ENCODE measurements at regions not wholly inside any gene's neighbourhood (a gene's known extent, or its start where the extent isn't known, plus 50 kb on each side); places are given as distances from the start of the nearest gene placed in this dataset.

- TF ChIP-seq CTCF (IDR thresholded peaks at IDR 0.05) = no peak
These were observed 195.9 kb upstream of the CST7 start for GRCh38 chr20:24753130-24753529.

DNA sequence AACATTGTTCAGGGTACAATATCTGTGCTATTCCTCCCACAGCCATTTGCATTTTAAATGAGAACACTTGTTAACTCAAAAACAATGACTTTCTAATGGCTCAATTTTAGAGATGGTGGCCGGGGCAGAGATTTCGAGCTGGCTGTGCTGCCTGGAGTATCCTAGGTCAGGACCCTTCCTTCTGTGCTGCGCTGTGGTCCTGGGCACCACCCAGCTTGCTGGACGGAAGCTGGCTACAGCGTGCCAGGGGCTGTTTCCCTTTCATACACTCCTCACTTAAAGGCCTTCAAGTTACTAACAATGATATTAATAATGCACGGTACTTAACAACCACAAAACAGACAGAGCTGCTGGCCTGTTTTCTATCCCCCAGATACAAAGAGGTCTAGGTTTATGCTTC lies 194.4 kb upstream of the CST7 start:
- no peak for TF ChIP-seq CTCF (IDR thresholded peaks at IDR 0.05)

GRCh38 chr20:24755411-24755922 lies 193.6 kb upstream of the CST7 start:
- TF ChIP-seq CTCF (IDR thresholded peaks at IDR 0.05) = no peak

GRCh38 chr20:24756292-24757025 lies 192.6 kb upstream of the CST7 start:
- TF ChIP-seq CTCF (IDR thresholded peaks at IDR 0.05) = no peak

DNA sequence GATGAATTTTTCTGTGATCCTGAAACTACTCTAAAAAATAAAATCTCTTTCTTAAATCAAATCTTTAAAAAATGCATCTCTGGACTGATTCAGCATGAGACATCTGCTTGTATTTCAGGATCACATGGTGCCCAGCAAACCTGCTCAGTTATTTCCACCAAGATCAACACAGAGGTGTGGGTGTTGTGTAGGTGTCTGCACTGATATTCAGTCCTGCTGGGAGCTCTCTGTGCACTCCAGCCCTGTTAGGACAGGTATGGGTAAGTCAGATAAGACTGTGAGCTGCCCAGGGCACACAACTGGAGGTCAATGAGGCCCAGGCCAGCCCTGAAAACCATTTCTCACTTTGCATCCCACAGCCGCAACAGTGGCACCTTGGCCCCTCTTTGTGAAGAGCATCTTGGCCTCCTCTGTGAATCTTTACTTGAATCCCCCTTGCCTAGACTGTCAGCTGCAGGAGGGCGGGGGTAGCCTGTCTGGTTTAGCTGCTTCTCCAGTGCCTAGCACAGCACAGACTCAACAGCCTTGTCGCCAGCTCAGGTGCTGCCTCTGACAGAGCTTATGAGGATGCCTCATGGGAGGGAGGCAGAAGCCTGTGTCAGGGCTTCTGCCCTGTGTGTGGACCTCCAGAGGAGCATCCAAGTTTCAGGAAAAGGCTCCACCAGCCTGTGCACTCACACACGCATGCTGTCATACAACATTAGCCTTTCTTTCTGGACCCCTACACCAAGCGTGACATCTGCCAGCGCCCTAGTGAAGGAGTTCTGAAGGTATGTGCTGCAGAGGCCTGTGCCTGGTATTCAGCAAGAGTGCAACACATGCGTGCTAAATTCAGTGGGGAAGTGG lies 187.6 kb upstream of the CST7 start:
- no peak for TF ChIP-seq CTCF (IDR thresholded peaks at IDR 0.05)

GRCh38 chr20:24762371-24762770 lies 186.7 kb upstream of the CST7 start:
- no peak for TF ChIP-seq CTCF (IDR thresholded peaks at IDR 0.05)

DNA sequence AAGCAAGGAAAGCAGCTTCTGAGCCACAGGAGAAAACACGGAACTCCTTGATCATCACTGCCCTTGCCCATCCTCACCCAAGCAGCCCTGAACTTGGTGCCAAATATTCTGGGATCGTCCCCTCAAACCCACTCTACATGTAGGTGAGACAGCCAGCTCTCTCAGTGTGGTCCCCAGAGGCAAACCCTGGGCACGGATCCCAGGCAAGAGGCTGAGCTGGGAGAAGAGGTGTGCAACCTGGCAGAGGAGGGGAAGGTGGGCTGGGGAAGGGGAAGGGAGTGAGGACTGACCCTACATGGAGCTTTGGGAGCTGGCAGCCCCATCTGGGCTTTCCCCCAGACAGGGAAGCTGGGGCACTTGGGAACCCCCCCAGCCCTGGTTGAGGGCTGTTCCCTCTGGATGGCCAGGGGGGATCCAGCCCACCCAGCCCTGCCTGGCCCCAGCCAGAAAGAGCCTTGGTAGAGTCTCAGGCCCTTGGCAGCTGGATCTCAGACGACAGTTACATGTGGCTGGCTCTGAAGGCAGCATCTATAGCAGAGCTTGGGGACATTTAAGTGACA lies 186.2 kb upstream of the CST7 start:
- no peak for TF ChIP-seq CTCF (IDR thresholded peaks at IDR 0.05)

All from LNCAP (cell line).